Vagina (tissue), 2 donors: ENCODE measurements at regions not wholly inside any gene's neighbourhood (a gene's known extent, or its start where the extent isn't known, plus 50 kb on each side); places are given as distances from the start of the nearest gene placed in this dataset.

ENCODE experiments used
- DNase-seq, 2 donors: peaks; one replicate each; pipeline ENCODE4 v3.0.0-alpha.2; 2017; ENCODE audit errors: extremely low spot score in 2 of 2
- H3K27ac ChIP-seq: fragments of 200-600 bp; sonication (generic); one replicate; pipeline ENCODE4 v1.5.1; 2019
- H3K27me3 ChIP-seq: fragments of 200-600 bp; sonication (generic); one replicate; pipeline ENCODE4 v1.5.1; 2019
- H3K36me3 ChIP-seq, 2 donors: fragments of 200-600 bp; sonication (generic); one replicate each; pipeline ENCODE4 v1.5.1; 2017 to 2019
- H3K4me1 ChIP-seq: fragments of 200-600 bp; sonication (generic); one replicate; pipeline ENCODE4 v1.5.1; 2019
- H3K4me3 ChIP-seq, 2 donors: fragments of 200-600 bp; sonication (generic); 1 replicate in 1 of 2; 2 replicates in 1 of 2; pipeline ENCODE4 v1.5.1; 2016 to 2019
- H3K9me3 ChIP-seq: fragments of 200-600 bp; sonication (generic); one replicate; pipeline ENCODE4 v1.5.1; 2019
- CTCF ChIP-seq, 3 experiments: fragments of 450-650 bp in 2 of 3; fragments of 200-600 bp in 1 of 3; sonication (generic) in 1 of 3; IDR thresholded peaks; one replicate each; pipeline ENCODE4 v1.5.1; 2017 to 2019; ENCODE audit warnings: antibody characterized with exemption in 3 of 3, mild to moderate bottlenecking in 2 of 3, moderate library complexity in 2 of 3
- POLR2A ChIP-seq, 2 donors: fragments of 450-650 bp; IDR thresholded peaks; one replicate each; pipeline ENCODE4 v1.6.1; 2017; ENCODE audit warnings: antibody characterized with exemption in 2 of 2, mild to moderate bottlenecking in 2 of 2, moderate library complexity in 2 of 2
- POLR2AphosphoS5 ChIP-seq, 2 donors: sonication (generic); formaldehyde crosslinking; IDR thresholded peaks; one replicate each; pipeline ENCODE4 v1.9.0; 2017; ENCODE audit warnings: antibody characterized with exemption in 2 of 2, mild to moderate bottlenecking in 2 of 2, low read depth in 1 of 2; ENCODE audit not compliant: insufficient read depth in 1 of 2
- intact Hi-C: fragments of 100-400 bp; cut with DNase I; formaldehyde crosslinking; loops from one replicate; pipeline ENCODE4 v1.15.1; 2023

GRCh38 chr10:130459851-130460490 lies 323.8 kb downstream of the GLRX3 start:
- no peak overlapping the region for H3K4me3 ChIP-seq
- no peaks in the 10 kb centered on the region for H3K9me3 ChIP-seq
- TF ChIP-seq POLR2A (IDR thresholded peaks at IDR 0.05) (no peak), CTCF (IDR thresholded peaks at IDR 0.05) (no peak), POLR2AphosphoS5 (IDR thresholded peaks at IDR 0.05; ENCODE audit: insufficient read depth in 1 of 2, low read depth in 1 of 2) (no peak)
- no peak overlapping the region for H3K27ac ChIP-seq
- H3K36me3 ChIP-seq = no peaks in the 10 kb centered on the region
- no peaks in the 10 kb centered on the region for H3K4me1 ChIP-seq
- DNase-seq = peak; percentile 65 to 87
- intact Hi-C loops = no loop called here
- no peaks in the 10 kb centered on the region for H3K27me3 ChIP-seq

- H3K27ac ChIP-seq = no peak overlapping the region
- TF ChIP-seq POLR2AphosphoS5 (IDR thresholded peaks at IDR 0.05; ENCODE audit: insufficient read depth in 1 of 2, low read depth in 1 of 2) (no peak), POLR2A (IDR thresholded peaks at IDR 0.05) (no peak), CTCF (IDR thresholded peaks at IDR 0.05) (no peak)
- intact Hi-C loops = no loop called here
- DNase-seq = peak; percentile 3 to 44
- H3K36me3 ChIP-seq = no peaks in the 10 kb centered on the region
- H3K9me3 ChIP-seq = no peaks in the 10 kb centered on the region
- H3K4me3 ChIP-seq = no peak overlapping the region
- no peaks in the 10 kb centered on the region for H3K27me3 ChIP-seq
- H3K4me1 ChIP-seq = no peaks in the 10 kb centered on the region
These were observed 325.4 kb downstream of the GLRX3 start for GRCh38 chr10:130461631-130462030.

- peak; percentile 72 to 82 for DNase-seq
- intact Hi-C loops = no loop called here
- TF ChIP-seq POLR2A (IDR thresholded peaks at IDR 0.05) (no peak), CTCF (IDR thresholded peaks at IDR 0.05) (no peak), POLR2AphosphoS5 (IDR thresholded peaks at IDR 0.05; ENCODE audit: insufficient read depth in 1 of 2, low read depth in 1 of 2) (no peak)
- no peaks in the 10 kb centered on the region for H3K9me3 ChIP-seq
- H3K36me3 ChIP-seq = no peaks in the 10 kb centered on the region
- H3K27me3 ChIP-seq = no peaks in the 10 kb centered on the region
- no peak overlapping the region for H3K27ac ChIP-seq
- no peak overlapping the region for H3K4me3 ChIP-seq
- H3K4me1 ChIP-seq = no peaks in the 10 kb centered on the region
These were observed 327.1 kb downstream of the GLRX3 start for GRCh38 chr10:130463104-130463875.

GRCh38 chr10:130463876-130464364 lies 327.7 kb downstream of the GLRX3 start:
- no peak for TF ChIP-seq CTCF (IDR thresholded peaks at IDR 0.05)
- no peak for TF ChIP-seq POLR2AphosphoS5 (IDR thresholded peaks at IDR 0.05; ENCODE audit: insufficient read depth in 1 of 2, low read depth in 1 of 2)
- no peak for TF ChIP-seq POLR2A (IDR thresholded peaks at IDR 0.05)
- no peak overlapping the region for H3K4me3 ChIP-seq
- peak; percentile 49 to 52 for DNase-seq
- H3K27me3 ChIP-seq = no peaks in the 10 kb centered on the region
- H3K9me3 ChIP-seq = no peaks in the 10 kb centered on the region
- no peak overlapping the region for H3K27ac ChIP-seq
- H3K36me3 ChIP-seq = no peaks in the 10 kb centered on the region
- intact Hi-C loops = no loop called here
- no peaks in the 10 kb centered on the region for H3K4me1 ChIP-seq

GRCh38 chr10:130464426-130464825 lies 328.2 kb downstream of the GLRX3 start:
- H3K4me3 ChIP-seq = no peak overlapping the region
- H3K4me1 ChIP-seq = no peaks in the 10 kb centered on the region
- DNase-seq = peak; percentile 49 to 55
- no peak overlapping the region for H3K27ac ChIP-seq
- H3K9me3 ChIP-seq = no peaks in the 10 kb centered on the region
- H3K27me3 ChIP-seq = no peaks in the 10 kb centered on the region
- no peak for TF ChIP-seq POLR2A (IDR thresholded peaks at IDR 0.05)
- no peak for TF ChIP-seq CTCF (IDR thresholded peaks at IDR 0.05)
- TF ChIP-seq POLR2AphosphoS5 (IDR thresholded peaks at IDR 0.05; ENCODE audit: insufficient read depth in 1 of 2, low read depth in 1 of 2) = no peak
- H3K36me3 ChIP-seq = no peaks in the 10 kb centered on the region
- intact Hi-C loops = no loop called here
